ENCODE measurements at regions not wholly inside any gene's neighbourhood (a gene's known extent, or its start where the extent isn't known, plus 50 kb on each side); places are given as distances from the start of the nearest gene placed in this dataset.

DNA sequence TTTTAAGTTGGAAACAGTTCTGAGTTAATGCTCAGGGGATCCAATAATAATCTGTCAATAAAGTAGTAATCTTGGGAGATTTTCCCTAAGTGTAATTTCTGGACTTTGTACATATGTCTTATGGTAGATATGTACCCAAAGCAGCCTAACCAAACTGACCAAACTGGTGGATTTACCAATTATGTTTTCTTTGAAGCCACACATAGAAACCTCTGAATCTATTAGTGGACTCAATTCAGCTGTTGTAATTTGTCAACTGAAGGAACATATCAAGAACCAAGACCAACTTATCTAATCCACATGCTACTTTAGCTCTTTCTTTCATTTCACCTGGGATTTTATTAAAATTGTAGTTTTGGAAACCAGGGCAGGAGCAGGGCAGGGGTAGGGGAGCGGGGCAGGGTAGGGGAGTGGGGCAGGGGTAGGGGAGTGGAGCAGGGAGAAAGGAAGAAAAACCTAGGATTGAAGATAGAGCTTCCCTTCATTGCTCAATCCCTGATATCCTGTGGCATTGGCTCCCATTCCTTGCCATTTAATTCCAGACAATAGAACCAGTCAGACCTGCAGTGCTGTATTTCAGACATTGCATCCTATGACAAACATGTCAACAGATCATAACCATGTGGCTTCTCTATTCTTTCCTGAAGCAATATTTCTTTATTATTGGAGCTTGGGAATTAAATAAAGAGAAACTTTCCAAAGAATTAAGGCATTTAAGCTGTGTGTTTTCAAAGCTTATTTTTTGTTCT is 101.8 kb downstream of the NFKBIZ start:
- Histone ChIP-seq H2AFZ (ENCODE audit: low read depth, low read length) (no peak overlapping the region), H3K27ac (ENCODE audit: low read length) (no peak overlapping the region), H4K20me1 (ENCODE audit: insufficient read depth, low read length) (no peaks in the 10 kb centered on the region), H3K4me2 (ENCODE audit: low read length) (no peak overlapping the region), H3K4me3 (ENCODE audit: low read length) (no peak overlapping the region), H3K79me2 (ENCODE audit: low read length) (no peaks in the 10 kb centered on the region), H3K27me3 (ENCODE audit: low read depth, low read length) (no peaks in the 10 kb centered on the region), H3K36me3 (replicated peaks; ENCODE audit: low read depth, low read length) (no peaks in the 10 kb centered on the region), H3K9ac (ENCODE audit: low read length) (no peak overlapping the region), H3K9me3 (ENCODE audit: insufficient read depth, low read length) (no peaks in the 10 kb centered on the region), H3K4me1 (ENCODE audit: low read length) (peaks cover 3% of the 10 kb centered on the region)
- TF ChIP-seq CTCF (IDR thresholded peaks at IDR 0.05; ENCODE audit: low read depth, low read length) (no peak), EZH2phosphoT487 (IDR thresholded peaks at IDR 0.05; ENCODE audit: low read depth) (no peak)

- TF ChIP-seq EZH2phosphoT487 (IDR thresholded peaks at IDR 0.05; ENCODE audit: low read depth) (no peak), CTCF (IDR thresholded peaks at IDR 0.05; ENCODE audit: low read depth, low read length) (no peak)
- no peaks in the 10 kb centered on the region for H3K4me1 ChIP-seq (ENCODE audit: low read length)
- H3K9me3 ChIP-seq (ENCODE audit: insufficient read depth, low read length) = no peaks in the 10 kb centered on the region
- H3K4me3 ChIP-seq (ENCODE audit: low read length) = no peak overlapping the region
- no peak overlapping the region for H3K27ac ChIP-seq (ENCODE audit: low read length)
- no peaks in the 10 kb centered on the region for H4K20me1 ChIP-seq (ENCODE audit: insufficient read depth, low read length)
- no peaks in the 10 kb centered on the region for H3K27me3 ChIP-seq (ENCODE audit: low read depth, low read length)
- H3K79me2 ChIP-seq (ENCODE audit: low read length) = no peaks in the 10 kb centered on the region
- no peaks in the 10 kb centered on the region for H3K36me3 ChIP-seq (replicated peaks; ENCODE audit: low read depth, low read length)
- H2AFZ ChIP-seq (ENCODE audit: low read depth, low read length) = no peak overlapping the region
- no peak overlapping the region for H3K4me2 ChIP-seq (ENCODE audit: low read length)
- no peak overlapping the region for H3K9ac ChIP-seq (ENCODE audit: low read length)
These were observed 105.0 kb downstream of the NFKBIZ start for GRCh38 chr3:101954361-101954760.

DNA sequence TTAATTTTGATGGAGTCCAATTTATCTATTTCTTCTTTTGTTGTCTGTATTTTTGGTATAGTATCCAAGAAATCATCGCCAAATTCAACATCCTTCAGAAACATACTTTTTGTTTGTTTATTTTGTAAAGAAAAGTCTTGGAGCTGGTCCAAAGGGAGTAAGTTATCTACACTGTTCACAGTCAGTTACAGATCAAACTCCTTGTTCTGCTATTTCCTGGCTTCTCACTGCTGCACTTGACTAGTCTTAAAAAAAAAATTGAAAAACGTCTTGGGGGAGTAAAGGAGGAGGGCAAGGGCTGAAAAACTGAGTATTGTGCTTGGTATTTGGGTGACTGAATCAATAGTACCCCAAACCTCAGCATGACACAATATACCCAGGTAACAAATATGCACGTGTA is 105.6 kb downstream of the NFKBIZ start:
- no peak overlapping the region for H3K4me2 ChIP-seq (ENCODE audit: low read length)

DNA sequence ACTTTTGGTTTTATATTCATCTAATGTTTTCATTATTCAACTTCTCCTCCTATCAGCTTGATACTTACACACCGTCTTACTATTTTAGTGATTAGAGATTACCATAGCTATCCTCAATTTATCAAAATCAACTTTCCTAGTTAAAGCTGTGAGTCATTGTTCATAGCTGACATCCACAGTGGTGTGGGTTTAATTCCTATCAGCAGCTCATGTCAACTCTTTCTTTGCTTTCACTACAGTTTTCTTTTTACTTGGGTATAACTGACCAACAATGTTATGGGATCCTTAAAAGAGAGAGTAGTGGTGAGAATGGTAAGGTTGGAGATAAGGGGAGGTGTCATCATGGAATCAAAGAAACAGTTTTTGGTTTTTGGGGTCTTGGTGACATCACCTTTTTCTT is 112.7 kb downstream of the NFKBIZ start:
- peaks cover 20% of the 10 kb centered on the region for H3K4me1 ChIP-seq (ENCODE audit: low read length)
- H4K20me1 ChIP-seq (ENCODE audit: insufficient read depth, low read length) = no peaks in the 10 kb centered on the region
- no peak overlapping the region for H3K9ac ChIP-seq (ENCODE audit: low read length)
- peaks cover 5% of the 10 kb centered on the region; the same call in 1 of the 2 replicates for H3K9me3 ChIP-seq (ENCODE audit: insufficient read depth, low read length)
- no peaks in the 10 kb centered on the region for H3K27me3 ChIP-seq (ENCODE audit: low read depth, low read length)
- H3K27ac ChIP-seq (ENCODE audit: low read length) = no peak overlapping the region
- H3K4me2 ChIP-seq (ENCODE audit: low read length) = no peak overlapping the region
- no peak overlapping the region for H2AFZ ChIP-seq (ENCODE audit: low read depth, low read length)
- H3K4me3 ChIP-seq (ENCODE audit: low read length) = no peak overlapping the region
- H3K36me3 ChIP-seq (replicated peaks; ENCODE audit: low read depth, low read length) = no peaks in the 10 kb centered on the region
- TF ChIP-seq CTCF (IDR thresholded peaks at IDR 0.05; ENCODE audit: low read depth, low read length) = no peak
- TF ChIP-seq EZH2phosphoT487 (IDR thresholded peaks at IDR 0.05; ENCODE audit: low read depth) = no peak
- H3K79me2 ChIP-seq (ENCODE audit: low read length) = no peaks in the 10 kb centered on the region

More for the DNA sequence above, 105.6 kb downstream of the NFKBIZ start:
- H3K9ac ChIP-seq (ENCODE audit: low read length) = no peak overlapping the region
- H3K27me3 ChIP-seq (ENCODE audit: low read depth, low read length) = no peaks in the 10 kb centered on the region
- TF ChIP-seq CTCF (IDR thresholded peaks at IDR 0.05; ENCODE audit: low read depth, low read length) (no peak), EZH2phosphoT487 (IDR thresholded peaks at IDR 0.05; ENCODE audit: low read depth) (no peak)
- H3K4me1 ChIP-seq (ENCODE audit: low read length) = no peaks in the 10 kb centered on the region
- no peaks in the 10 kb centered on the region for H3K36me3 ChIP-seq (replicated peaks; ENCODE audit: low read depth, low read length)
- H3K79me2 ChIP-seq (ENCODE audit: low read length) = no peaks in the 10 kb centered on the region
- no peaks in the 10 kb centered on the region for H4K20me1 ChIP-seq (ENCODE audit: insufficient read depth, low read length)
- no peak overlapping the region for H3K4me3 ChIP-seq (ENCODE audit: low read length)
- H3K9me3 ChIP-seq (ENCODE audit: insufficient read depth, low read length) = no peaks in the 10 kb centered on the region
- H2AFZ ChIP-seq (ENCODE audit: low read depth, low read length) = no peak overlapping the region
- no peak overlapping the region for H3K27ac ChIP-seq (ENCODE audit: low read length)
